ENCODE measurements at regions not wholly inside any gene's neighbourhood (a gene's known extent, or its start where the extent isn't known, plus 50 kb on each side); places are given as distances from the start of the nearest gene placed in this dataset.

DNA sequence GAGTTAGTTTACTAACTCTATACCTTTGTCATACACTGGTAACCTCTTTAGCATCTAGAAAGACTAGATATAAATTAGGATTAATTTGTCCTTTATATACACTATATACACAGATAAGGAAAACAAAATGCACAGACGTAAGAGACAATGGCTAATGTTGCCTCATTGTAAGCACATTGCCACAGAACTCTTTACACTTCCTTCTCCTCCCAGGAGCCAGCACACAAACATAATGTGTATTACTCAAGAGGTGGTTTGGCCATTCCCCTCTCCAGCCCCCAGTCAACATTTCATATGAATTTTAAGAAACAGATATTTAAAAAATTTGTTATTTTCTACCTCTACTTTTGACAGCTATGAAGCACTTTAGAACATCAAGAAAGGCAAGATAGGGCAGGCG, 131.4 kb upstream of the OR4E1 start:
- TF ChIP-seq, protein P1, sequence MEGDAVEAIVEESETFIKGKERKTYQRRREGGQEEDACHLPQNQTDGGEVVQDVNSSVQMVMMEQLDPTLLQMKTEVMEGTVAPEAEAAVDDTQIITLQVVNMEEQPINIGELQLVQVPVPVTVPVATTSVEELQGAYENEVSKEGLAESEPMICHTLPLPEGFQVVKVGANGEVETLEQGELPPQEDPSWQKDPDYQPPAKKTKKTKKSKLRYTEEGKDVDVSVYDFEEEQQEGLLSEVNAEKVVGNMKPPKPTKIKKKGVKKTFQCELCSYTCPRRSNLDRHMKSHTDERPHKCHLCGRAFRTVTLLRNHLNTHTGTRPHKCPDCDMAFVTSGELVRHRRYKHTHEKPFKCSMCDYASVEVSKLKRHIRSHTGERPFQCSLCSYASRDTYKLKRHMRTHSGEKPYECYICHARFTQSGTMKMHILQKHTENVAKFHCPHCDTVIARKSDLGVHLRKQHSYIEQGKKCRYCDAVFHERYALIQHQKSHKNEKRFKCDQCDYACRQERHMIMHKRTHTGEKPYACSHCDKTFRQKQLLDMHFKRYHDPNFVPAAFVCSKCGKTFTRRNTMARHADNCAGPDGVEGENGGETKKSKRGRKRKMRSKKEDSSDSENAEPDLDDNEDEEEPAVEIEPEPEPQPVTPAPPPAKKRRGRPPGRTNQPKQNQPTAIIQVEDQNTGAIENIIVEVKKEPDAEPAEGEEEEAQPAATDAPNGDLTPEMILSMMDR (conservative IDR thresholded peaks at IDR 0.05; ENCODE audit: low read length), result no peak
- TF ChIP-seq EZH2phosphoT487 (IDR thresholded peaks at IDR 0.05; ENCODE audit: borderline replicate concordance), result no peak

Measured in Loucy (cell line).